Left ventricle myocardium inferior (tissue), 1 donor: ENCODE measurements at regions not wholly inside any gene's neighbourhood (a gene's known extent, or its start where the extent isn't known, plus 50 kb on each side); places are given as distances from the start of the nearest gene placed in this dataset.

ENCODE experiments used
- DNase-seq: peaks from one replicate; pipeline ENCODE4 v3.0.0-alpha.2; 2020
- H3K27ac ChIP-seq: fragments of 200-600 bp; replicated peaks from 2 replicates; pipeline ENCODE4 v1.8.0; 2021
- H3K27me3 ChIP-seq: fragments of 200-600 bp; 2 replicates; pipeline ENCODE4 v1.8.0; 2021; ENCODE audit warnings: low read depth
- H3K36me3 ChIP-seq: fragments of 200-600 bp; 2 replicates; pipeline ENCODE4 v1.8.0; 2021
- H3K4me1 ChIP-seq: fragments of 200-600 bp; 2 replicates; pipeline ENCODE4 v1.8.0; 2021
- H3K4me3 ChIP-seq: fragments of 200-600 bp; 2 replicates; pipeline ENCODE4 v1.8.0; 2021; ENCODE audit warnings: mild to moderate bottlenecking, moderate library complexity
- H3K9me3 ChIP-seq: fragments of 200-600 bp; replicated peaks from 2 replicates; pipeline ENCODE4 v1.8.0; 2021
- CTCF ChIP-seq: fragments of 200-600 bp; IDR thresholded peaks from 2 replicates; pipeline ENCODE4 v1.8.0; 2021; ENCODE audit warnings: antibody characterized with exemption, mild to moderate bottlenecking, borderline replicate concordance
- intact Hi-C: fragments of 100-400 bp; cut with micrococcal nuclease; formaldehyde crosslinking; loops from one replicate; pipeline ENCODE4 v1.11.0; 2022
- donor health status: DM: no; HTN: yes; CAD: no; lungs with severe emphysema.

GRCh38 chr7:136687693-136688322 is 180.6 kb upstream of the CHRM2 start:
- no peaks in the 10 kb centered on the region for H3K36me3 ChIP-seq
- H3K4me1 ChIP-seq = no peaks in the 10 kb centered on the region
- intact Hi-C loops = no loop called here
- peak; percentile 56 for TF ChIP-seq CTCF
- H3K27me3 ChIP-seq = no peaks in the 10 kb centered on the region
- H3K4me3 ChIP-seq = no peak overlapping the region
- no peak overlapping the region for H3K27ac ChIP-seq
- DNase-seq = no peak
- no peaks in the 10 kb centered on the region for H3K9me3 ChIP-seq

- intact Hi-C loops = no loop called here
- H3K27ac ChIP-seq = no peak overlapping the region
- no peak for TF ChIP-seq CTCF
- no peaks in the 10 kb centered on the region for H3K27me3 ChIP-seq
- no peaks in the 10 kb centered on the region for H3K9me3 ChIP-seq
- no peak overlapping the region for H3K4me3 ChIP-seq
- DNase-seq = no peak
- no peaks in the 10 kb centered on the region for H3K4me1 ChIP-seq
- no peaks in the 10 kb centered on the region for H3K36me3 ChIP-seq
Measured at GRCh38 chr7:136685501-136686173, 182.8 kb upstream of the CHRM2 start.

- no peak overlapping the region for H3K4me3 ChIP-seq
- no peak for DNase-seq
- peaks cover 26% of the 10 kb centered on the region for H3K9me3 ChIP-seq
- no peaks in the 10 kb centered on the region for H3K27me3 ChIP-seq
- H3K36me3 ChIP-seq = no peaks in the 10 kb centered on the region
- intact Hi-C loops = no loop called here
- TF ChIP-seq CTCF = no peak
- no peaks in the 10 kb centered on the region for H3K4me1 ChIP-seq
- H3K27ac ChIP-seq = no peak overlapping the region
Measured at GRCh38 chr7:136677471-136678365, 190.7 kb upstream of the CHRM2 start.

GRCh38 chr7:136667584-136667983 is 200.9 kb upstream of the CHRM2 start:
- intact Hi-C loops = no loop called here
- Histone ChIP-seq H3K36me3 (no peaks in the 10 kb centered on the region), H3K4me1 (no peaks in the 10 kb centered on the region), H3K27ac (no peak overlapping the region), H3K4me3 (no peak overlapping the region), H3K27me3 (no peaks in the 10 kb centered on the region), H3K9me3 (peaks cover 20% of the 10 kb centered on the region)
- TF ChIP-seq CTCF = no peak
- DNase-seq = no peak

GRCh38 chr7:136665878-136666509 is 202.5 kb upstream of the CHRM2 start:
- Histone ChIP-seq H3K27me3 (no peaks in the 10 kb centered on the region), H3K27ac (no peak overlapping the region), H3K4me3 (no peak overlapping the region), H3K9me3 (peaks cover 4% of the 10 kb centered on the region), H3K36me3 (no peaks in the 10 kb centered on the region), H3K4me1 (no peaks in the 10 kb centered on the region)
- no peak for DNase-seq
- TF ChIP-seq CTCF = no peak
- intact Hi-C loops = no loop called here
